GM19467 (cell line): ENCODE measurements at regions not wholly inside any gene's neighbourhood (a gene's known extent, or its start where the extent isn't known, plus 50 kb on each side); places are given as distances from the start of the nearest gene placed in this dataset.

ENCODE experiments used
- ATAC-seq: cut with Tn5 transposase; IDR thresholded peaks from one replicate; pipeline ENCODE4 v1.9.1; 2021; ENCODE audit warnings: mild to moderate bottlenecking, moderate library complexity; ENCODE audit not compliant: unreplicated experiment

DNA sequence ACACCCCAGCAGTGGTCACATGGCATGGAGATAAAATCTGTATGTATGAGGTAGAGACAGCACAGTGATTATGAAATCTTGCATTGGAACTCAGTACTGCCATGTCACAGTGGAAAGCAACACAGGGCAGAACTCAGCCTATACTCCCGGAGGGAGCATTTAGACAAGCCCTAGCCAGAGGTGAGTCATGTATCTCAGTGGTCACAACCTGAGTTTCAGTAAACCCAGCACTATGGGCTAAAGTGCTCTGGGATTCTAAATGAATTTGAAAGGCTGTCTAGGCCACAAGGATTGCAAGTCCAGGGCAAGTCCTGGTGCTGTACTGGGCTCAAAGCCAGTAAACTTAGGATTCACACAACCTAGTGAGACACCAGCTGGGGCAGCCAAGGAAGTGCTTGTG is 1717.1 kb upstream of the RAG2 start:
- no peak for ATAC-seq

DNA sequence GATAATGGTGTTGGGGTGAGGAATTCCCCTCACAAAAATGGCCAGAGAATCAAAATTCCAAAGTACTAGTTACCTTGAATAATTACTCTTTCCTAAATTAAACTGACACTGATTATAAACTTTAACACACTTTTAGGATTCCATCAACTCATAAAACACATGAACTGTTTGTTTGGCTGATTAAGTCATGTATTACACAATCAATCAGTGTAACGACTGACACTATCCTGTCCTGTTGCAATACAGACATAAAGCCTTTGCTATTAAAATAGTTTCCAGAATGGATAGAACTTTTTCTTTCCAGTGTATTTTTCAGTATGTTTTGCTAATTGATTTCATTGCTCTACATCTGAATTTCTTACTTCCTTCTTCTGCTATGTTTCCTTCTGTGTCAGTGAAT is 1709.4 kb upstream of the RAG2 start:
- no peak for ATAC-seq

DNA sequence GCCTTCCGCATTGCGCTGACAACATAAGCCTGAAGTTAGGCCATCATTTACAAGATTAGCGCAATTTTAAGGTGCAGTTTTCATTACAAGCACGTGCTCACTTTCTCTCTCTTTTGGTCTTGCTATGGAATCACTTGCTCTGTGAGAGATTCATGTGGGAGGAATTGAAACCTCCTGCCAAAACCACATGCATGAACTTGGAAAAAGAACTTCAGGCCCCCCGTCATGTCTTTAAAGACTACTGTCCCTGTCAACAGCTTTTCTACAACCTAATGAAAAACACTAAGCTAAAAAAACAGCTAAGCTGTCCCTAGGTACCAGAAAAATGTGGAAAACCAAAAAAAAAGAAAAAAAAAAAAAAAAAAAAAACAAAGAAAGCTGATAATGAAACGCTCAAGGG is 1707.6 kb upstream of the RAG2 start:
- no peak for ATAC-seq

DNA sequence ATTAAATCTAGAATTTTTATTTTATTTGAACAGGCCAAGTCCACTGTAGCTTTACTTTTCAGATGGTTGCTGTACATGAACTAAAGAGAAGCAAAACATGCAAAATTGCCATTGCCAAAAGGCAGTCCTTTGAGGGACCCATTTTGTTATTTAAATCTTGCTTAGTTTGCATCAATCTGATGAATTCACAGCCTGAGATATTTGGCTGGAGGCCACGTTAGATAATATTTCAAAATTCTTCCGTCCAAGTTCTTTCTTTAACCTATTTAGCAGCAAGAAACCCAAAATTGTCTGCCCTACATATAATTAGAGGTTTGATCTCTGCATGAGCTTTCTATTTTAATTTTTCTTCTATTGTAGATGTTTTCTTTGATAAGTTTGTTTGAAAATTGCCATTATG is 1706.9 kb upstream of the RAG2 start:
- no peak for ATAC-seq

DNA sequence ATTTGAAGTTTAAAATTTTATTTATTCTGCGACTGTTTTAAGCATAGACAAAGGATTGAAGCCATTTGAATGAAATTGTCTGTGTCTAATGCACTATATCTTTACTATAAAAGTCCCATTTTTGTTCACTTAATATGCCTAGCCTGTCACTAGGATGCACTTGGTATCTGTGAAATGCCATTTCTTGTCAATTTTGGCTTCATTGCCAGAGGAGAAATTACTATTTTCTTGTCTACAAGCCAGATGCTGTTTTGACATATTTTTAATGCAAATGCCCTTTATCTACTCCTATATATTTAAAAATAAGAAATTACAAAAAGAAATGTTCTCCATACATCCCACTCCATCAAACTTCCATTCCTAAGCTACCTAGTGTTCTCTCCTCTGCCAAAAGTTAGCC is 1704.5 kb upstream of the RAG2 start:
- ATAC-seq = no peak

DNA sequence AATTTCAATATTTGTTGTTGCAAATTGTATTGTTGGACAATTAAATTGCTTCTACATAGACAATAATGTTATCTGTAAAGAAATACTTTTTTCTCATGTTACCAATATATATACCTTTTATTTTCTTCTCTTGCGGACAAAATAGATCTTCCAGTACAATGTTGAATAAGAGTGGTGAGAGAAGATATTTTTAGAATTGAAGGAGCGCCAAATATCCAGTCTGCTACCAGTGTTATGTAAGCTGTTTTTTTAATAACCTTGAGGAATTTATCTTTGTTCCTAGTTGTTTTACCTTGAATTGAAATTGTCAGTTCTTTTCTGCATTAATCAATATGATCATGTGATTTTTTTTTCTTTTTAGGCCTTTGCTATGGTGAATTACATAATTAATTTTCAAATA is 1702.5 kb upstream of the RAG2 start:
- no peak for ATAC-seq

DNA sequence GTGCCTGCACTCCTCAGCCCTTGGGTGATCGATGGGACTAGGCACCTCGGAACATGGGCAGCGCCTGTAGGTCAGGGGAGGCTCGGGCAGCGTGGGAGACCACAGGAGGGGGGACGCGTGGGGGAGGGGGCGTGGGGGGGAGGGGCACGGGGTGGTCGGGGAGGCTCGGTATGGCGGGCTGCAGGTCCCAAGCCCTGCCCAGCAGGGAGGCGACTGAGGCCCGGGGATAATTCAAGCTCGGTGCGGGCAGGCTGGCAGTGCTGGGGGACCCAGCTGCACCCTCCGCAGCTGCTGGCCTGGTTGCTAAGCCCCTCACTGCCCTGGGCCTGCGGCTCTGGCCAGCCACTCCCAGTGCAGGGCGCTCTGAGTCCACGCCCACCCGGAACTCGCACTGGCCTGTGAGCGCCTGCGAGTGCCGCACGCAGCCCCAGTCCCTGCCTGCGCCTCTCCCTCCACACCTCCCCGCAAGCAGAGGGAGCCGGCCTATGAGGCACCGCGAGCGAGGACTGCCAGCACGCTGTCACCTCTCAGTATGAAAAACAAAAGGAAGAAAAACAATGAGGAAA is 1698.3 kb upstream of the RAG2 start:
- ATAC-seq = no peak

DNA sequence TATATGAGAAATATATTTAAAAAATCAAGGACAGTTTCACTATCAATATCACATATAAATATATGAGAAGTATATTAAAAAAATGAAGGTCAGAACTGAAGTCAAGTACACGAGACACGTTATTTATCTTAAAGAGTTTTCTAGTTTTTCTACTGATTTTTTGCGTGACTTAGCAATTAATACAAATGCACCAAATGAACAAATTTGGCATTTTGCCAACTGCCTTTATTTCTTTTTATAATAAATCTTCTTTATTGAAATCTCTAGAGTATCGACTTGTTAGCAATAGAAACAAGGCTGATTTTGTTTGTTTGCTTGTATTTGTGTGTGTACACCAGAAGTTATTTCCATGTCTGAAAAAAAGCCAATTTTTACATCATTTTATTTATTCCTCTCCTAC is 1684.7 kb upstream of the RAG2 start:
- no peak for ATAC-seq

DNA sequence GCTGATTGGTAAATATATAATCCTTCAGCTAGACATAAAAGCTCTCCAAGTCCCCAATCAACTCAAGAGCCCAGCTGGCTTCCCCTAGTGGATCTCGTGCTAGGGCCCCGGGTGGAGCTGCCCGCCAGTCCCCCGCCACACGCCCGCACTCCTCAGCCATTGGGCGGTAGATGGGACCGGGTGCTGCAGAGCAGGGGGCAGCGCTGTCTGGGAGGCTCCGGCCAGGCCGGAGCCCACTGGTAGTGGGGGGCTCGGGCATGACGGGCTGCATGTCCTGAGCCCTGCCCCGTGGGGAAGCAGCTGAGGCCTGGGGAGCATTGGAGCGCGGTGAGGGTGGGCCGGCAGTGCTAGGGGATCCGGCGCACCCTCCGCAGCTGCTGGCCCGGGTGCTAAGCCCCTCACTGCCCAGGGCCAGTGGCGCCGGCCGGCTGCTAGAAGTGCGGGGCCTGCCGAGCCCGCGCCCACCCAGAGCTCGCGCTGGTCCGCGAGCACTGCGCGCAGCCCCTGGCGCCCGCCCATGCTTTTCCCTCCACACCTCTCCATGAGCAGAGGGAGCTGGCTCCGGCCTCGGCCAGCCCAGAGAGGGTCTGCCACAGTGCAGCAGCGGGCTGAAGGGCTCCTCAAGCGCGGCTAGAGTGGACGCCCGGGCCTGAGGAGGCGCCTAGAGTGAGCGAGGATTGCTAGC is 1680.6 kb upstream of the RAG2 start:
- ATAC-seq = no peak

DNA sequence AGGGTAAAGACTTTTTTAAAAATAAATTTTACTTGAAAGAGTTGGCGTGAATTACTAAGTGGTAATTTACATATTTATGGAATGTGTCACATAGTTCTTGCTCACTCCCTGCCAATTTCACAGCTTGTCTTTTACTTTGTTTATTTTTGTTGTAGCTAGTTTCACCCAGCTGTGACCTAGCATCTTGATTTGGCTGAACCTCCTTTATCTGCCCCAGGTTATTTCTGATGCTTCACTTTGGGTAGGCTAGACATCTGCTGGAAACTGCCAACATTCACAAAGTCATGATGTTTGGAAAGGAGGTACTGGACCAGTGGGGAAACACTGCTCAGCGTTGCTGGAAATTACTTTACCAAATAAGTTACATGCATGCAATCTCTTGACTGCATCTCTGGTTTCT is 1676.0 kb upstream of the RAG2 start:
- no peak for ATAC-seq

DNA sequence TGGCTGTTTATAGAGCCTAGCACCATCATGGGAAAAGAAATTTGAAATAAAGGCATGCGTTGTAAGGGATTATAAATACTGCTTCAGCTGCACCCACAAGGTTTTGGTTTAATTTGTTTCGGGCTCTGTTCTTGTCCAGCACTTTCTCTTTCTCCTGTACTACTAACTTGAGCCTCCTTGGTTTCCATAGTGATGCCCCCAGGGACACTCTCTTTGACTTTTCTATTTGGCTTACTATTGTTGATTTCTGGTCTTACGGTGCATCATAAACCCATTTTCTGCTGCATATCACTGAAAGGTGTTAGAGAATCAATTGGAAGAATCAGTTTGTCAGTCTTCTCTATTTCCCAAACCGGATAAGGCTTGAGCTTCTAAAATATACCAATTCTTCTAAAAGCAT is 1674.3 kb upstream of the RAG2 start:
- no peak for ATAC-seq

DNA sequence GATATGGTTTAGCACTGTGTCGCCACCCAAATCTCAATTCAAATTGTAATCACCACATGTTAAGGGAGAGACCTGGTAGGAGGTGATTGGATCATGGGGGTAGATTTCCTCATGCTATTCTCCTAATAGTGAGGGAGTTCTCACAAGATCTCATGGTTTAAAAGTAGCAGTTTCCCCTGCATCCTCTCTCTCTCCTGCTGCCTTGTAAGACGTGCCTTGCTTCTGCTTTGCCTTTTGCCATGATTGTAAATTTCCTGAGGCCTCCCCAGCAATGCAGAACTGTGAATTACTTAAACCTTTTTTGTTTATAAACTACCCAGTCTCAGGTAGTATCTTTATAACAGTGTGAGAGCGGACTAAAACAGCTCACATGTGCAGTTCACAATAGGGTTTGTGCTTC is 1668.7 kb upstream of the RAG2 start:
- no peak for ATAC-seq

DNA sequence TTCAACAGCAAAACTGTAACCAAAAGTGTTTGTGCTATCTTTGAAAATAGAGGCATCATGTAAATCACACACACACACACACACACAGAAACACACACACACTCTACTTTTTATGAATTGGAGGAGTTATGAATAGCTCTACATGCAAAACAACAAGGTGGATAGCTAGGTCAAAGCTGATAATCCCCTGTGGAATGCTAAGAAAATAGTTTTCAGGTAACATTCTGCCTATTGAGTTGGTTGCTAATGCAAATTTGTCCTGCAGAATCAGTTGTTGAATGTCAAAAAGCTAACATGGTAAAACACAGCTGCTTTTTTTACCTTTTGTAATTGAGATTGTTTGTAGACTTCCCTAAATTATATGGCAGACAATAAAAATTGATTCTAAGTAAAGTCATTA is 1658.4 kb upstream of the RAG2 start:
- ATAC-seq = no peak

DNA sequence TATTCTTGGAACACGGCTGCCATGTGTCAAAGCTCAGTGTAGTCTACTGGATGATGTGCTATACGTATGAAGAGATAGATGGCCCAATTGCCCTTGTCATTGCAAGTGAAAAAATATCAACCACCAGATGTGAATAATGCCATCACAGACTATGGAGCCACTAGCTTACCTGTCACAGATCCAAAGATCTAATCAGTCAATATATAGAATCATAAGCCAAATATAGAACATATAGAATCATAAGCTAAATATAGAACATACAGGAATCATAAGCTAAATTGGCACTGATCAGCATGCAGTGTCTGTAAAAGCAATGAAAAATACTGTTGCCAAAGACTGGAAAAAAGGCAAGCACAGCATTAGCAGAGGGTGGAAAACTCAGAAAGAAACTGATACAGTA is 1656.9 kb upstream of the RAG2 start:
- no peak for ATAC-seq

DNA sequence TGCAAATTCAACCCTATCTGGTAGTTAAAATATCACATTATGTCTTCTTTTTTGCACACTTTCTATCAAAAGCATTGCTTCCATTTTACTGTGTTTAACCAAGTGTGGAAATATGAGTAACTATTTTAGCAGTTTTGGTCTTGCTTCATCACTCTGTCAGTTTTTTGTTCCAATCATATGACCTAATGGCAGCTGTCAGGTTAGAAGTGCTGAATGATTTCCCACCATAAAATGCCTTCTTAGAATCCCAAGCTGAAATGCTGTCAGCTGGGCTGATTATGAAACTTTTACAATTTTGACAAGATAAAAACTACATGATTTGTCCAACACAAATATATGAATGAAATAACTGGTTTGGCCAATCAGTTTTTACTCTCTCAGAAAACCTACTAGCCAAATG is 1654.6 kb upstream of the RAG2 start:
- ATAC-seq = no peak

DNA sequence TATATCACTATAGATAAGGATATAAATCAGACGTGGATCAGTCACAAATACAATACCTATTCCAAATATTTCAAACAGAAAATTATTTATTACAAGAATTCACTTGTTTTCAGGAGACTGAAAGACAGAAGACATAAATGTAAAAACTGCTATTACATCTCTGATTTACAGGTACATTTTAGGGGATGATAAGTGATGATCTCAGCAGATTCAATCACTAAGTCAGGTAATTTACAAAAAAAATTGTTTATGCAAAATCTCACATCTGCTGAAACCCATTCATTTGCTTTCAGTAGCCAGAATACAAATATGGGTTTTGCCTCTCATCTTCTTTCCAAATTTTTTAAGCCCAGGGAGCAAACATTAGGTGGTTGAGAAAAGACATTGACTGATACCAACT is 1648.4 kb upstream of the RAG2 start:
- ATAC-seq = no peak

DNA sequence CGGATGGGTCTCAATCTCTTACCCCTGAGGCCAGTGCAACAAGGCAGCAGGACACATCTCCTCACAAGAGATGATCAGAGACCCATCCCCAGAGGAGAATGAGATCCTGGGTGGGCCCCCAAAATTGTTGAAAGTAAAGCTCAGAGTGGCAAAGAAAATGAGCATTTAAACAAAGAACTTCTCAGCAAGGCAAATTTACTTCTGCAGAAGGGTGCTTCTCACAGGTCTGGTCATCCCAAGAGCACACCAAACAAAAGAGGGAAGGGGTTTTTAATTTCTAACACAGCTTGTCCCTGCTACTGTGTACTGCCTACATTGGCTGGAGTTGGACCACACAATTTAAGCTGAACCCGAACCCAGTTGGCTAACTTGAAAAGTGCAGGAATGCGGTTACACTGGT is 1628.6 kb upstream of the RAG2 start:
- ATAC-seq = no peak

DNA sequence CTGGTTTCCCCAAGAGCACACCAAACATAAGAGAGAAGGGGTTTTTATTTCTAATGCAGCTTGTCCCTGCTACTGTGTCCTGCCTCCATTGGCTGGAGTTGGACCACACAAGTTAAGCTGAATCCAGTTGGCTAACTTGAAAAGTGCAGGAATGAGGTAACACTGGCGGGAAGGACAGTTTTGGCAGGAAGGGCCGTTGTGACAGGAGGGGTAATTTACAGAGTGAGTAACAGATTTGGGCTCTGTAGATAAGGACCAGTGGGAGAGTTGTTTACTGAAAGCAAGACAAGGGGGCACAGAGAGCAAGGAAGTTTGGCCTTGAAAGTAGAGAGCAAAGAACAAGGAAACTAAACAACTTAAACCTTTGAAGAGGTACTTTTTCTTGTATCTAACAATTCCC is 1623.3 kb upstream of the RAG2 start:
- ATAC-seq = no peak

DNA sequence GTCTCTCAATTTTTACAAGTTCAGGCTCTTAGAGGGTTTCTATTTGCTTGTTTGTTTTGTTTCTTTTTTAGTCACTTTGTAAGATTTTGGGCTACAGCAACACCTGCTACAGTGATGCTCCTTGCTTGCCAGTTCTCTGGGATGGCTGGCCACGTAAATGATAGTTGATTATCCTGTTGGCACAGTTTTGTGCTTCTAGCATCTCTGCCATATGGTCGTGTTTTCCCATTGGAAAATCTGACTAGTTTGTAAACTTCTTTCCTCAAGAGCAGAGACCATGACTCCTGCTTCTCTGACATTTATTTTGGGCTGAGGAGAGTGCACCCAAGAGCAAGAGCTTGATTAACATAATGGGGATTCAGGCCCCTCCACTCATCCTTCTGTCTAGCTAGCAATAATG is 1621.6 kb upstream of the RAG2 start:
- no peak for ATAC-seq

DNA sequence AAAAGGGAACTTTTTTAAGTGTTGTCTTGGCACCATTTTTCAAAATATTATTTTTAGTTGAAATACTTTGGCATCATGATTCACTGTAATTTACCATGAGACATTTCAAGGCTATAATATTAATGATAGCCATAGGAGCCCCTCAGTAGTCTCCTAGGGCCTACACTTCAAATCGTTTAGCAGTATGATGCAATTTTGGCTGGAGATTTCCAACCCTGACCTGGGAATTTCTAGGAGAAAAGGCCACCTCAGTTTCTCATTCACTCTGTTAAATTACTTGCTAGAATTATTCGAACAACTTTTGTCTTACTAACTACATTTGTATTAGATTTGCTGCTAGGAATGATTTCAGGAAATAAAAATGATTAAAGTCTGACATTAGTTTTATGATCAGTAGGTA is 1610.9 kb upstream of the RAG2 start:
- no peak for ATAC-seq

DNA sequence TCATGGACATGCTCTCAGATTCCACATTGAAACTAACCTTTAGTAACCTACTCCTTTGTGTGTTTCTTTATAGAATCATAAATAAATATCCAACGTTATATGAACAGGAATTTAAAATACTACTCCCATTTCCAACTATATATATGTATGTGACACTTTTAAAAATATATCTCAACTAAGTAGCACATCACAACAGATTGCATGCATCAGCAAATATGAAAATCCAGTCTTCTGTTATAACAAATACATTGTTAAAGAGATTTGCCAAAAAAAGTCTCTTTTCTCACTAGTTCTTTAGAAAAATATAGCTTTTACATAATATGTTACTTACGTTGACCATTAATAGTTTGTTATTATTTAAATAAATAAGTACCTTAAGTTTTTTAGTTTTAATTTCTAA is 1608.6 kb upstream of the RAG2 start:
- no peak for ATAC-seq

DNA sequence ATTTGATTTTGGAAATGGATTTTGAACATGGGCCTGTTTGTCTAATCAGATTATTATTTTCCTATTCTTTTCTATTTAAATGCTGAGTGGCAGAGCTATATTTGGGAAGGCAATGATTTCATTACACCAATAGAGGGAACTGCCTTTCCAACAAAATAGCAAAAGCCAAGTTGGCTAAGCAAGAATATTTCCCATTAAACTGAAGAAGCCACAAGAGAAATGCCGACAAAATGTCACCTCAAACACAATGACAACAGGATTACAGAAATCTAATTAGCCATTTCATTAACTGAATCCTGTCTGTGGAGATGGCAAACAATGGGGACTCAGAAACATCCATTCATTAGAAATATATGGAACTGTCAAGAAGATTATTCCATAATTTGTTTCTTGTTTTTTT is 1593.1 kb upstream of the RAG2 start:
- no peak for ATAC-seq

DNA sequence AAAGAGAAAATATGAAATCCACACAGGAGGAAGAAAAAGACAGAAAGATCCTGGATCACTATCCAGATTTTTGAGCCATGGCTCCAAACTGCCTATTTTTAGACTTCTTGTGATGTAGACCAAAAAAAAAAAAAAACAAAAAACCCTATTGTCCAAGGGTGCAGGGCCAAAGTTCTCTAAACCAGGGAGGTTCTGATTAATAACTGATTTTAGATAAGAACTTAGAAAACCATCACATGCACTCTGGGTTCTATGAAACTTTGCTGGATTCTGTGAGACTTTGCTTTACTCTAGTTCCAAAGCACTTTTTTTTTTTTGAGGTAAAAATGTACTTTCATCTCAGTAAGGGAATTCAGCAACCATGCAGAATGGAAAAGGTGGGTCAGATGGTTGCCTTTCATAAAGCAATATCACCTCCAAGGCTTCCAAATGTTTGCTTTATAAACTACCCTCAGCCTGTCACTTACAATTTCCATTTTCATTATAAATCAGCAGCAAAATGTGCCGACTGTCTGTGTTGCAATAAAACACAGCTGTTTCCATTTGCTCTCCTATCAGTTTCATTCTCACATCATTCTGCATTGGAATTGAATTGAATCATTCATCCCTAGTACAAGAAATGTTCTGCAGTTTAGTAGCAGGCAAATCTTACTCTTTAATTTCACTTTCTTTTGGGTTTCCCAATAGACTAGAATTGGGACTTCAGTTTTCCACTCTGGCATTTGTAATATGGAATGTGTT is 1584.3 kb upstream of the RAG2 start:
- ATAC-seq = no peak
